Activated CD8-positive, alpha-beta memory T cell treated with anti-CD3 and anti-CD28 coated beads for 48 hours (primary cell): ENCODE measurements at regions not wholly inside any gene's neighbourhood (a gene's known extent, or its start where the extent isn't known, plus 50 kb on each side); places are given as distances from the start of the nearest gene placed in this dataset.

Experiments used
- DNase-seq, 3 experiments: peaks; one replicate each; pipeline ENCODE4 v3.0.0-alpha.2; 2020; ENCODE audit warnings: low read depth in 2 of 3, low spot score in 2 of 3

DNA sequence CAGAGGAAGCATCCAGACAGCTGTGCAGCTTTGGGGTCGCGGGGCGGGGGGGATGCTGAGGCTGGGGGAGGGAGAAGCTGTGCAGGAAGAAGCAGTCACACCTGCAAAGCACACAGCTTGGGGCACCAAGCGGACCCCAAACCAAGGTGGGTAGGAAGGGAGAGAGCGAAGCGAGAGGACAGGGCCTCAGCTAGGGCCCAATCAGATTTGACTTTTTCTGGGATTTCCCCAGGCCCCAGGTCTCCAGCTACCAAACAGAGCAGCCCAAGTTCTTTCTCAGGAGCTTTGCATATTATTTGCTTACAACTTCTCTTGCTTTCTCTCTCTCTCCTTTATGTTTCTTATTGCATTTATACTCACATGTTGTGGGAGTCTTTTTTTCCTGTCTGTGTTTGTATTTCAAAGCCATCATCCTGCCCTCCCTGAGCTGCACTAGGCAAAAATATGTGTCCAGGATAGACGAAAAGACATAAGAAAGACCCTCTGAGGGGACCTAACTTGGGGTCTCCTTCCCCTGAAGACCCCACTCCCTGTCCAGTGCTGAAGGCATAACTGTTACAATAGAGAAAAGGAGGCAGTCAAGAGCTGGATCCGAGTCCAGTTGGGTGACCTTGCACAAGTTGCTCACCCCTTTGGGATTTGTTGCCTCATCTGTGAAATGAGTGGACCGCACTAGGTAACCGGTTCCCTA is 50.6 kb upstream of the SMNDC1 start:
- DNase-seq = no peak

DNA sequence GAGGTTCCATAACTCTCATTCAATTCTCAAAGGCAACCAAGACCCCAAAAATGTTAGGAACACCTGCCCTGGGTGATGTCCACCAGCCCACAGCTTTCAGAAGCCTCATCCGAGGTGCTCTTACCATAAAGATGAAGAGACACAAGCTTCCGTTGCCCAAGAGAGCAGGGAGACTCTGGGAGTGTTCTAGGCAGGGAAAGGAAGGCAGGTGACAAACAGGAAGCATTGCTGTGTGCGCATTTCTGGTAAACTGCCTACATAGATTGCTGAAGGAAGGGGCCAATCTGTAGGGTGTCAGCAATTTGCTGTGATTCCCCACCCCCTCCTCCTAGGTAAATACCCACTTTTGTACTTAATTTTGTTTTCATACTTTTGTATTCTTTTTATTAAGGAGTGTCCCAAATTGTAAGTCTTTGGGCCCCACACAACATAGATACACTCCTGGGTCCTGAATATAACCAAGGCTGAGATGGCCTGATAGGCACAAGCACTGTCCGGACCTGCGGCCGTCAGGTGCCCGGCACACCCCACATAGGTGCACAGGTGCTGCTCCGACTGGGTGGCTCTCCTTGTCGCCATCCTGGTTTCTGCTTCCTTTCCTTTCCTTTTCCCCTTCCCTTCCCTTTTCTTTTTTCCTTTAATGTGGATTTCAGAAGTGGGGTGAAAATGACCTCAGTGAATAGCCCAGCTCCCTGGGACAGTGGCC is 51.4 kb upstream of the SMNDC1 start:
- DNase-seq = no peak

DNA sequence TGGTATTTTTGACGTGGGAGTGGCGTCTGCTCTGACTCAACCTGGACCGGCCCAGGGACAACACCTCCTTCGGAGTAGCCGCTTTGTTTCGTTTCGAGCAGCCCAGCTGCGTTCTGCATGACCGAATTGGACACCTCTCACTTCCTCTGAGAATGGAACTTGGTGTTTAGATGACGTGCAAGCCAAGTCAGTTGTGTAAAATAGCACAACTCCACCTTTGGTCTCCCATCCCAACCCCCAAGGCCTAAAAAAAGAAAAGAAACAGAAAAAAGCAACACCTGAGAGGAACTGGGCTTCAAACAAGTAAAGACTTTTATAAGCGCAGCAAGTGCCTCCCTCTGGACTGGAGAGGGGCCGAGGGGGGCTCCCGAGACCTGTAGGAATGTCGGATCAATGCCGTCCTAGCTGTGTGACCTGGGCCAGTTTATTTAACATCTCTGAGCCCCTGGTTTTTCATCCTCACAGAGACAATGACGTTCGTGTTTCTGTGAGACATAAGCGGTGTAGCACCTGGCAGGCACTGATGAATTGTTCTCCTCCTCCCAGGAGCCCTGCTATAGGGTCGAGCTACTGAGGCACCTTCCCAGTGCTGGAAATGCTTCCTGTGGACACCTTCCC is 52.0 kb upstream of the SMNDC1 start:
- no peak for DNase-seq

DNA sequence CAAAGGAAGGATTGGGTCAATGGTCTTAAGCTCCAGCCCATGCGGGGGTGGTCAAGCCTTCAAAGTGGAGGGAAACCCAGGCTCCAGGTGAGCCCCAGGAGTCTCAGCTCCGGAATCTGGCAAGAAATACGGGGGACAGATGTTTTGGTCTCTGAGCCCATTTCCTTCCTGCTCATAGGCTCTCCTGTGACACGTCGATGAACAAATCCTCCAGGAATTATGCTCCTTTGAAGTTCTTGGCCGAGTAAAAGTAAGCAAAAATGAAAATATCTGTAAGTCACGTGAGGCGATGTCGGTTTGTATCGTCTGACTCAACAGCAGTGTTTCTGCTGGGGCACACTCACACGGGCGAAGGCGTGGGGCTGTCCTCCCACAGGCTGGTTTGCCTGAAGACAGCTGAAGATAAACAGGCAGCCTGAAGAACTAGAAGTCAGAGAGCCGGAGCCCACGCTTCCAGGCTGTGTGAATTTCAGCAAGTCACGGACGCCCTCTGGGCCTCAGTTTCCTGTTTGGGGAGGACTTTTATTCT is 52.6 kb upstream of the SMNDC1 start:
- no peak for DNase-seq

DNA sequence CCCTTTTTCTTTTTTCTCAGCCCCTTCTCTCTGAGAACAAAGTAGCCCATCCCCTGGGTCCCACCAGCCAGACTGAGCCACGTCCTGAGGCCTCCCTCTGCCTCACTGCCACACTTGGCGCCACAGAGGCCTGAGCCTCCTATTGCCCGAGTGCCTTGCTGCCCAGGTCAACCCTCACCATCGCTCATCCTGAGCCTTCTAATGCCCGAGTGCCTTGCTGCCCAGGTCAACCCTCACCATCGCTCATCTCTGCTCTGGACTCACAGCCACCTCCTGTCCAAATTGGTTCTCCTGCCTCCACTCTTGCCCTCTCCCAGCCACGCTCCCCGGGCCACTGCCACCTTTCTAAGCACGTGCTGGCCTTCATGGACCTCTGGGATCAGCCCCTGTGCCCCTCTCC is 53.2 kb upstream of the SMNDC1 start:
- no peak for DNase-seq

DNA sequence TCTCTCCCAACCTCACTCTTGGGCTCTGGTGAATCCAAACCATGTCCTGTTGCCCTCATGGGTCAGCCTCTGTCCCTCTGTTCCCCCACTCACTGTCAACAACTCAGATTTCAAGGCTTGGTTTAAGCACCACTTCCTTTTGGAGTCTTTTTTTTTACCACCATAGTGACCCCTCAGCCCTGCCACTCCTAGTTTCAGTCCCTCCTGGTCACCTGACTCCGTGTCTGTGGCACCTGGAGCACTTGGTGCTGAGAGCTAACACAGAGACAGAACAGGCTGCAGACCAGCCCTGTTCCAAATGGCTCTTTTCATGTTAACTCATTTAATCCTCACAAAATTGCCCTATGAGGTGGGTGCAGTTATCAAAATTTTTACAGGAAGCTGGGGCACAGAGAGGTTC is 53.6 kb upstream of the SMNDC1 start:
- no peak for DNase-seq

DNA sequence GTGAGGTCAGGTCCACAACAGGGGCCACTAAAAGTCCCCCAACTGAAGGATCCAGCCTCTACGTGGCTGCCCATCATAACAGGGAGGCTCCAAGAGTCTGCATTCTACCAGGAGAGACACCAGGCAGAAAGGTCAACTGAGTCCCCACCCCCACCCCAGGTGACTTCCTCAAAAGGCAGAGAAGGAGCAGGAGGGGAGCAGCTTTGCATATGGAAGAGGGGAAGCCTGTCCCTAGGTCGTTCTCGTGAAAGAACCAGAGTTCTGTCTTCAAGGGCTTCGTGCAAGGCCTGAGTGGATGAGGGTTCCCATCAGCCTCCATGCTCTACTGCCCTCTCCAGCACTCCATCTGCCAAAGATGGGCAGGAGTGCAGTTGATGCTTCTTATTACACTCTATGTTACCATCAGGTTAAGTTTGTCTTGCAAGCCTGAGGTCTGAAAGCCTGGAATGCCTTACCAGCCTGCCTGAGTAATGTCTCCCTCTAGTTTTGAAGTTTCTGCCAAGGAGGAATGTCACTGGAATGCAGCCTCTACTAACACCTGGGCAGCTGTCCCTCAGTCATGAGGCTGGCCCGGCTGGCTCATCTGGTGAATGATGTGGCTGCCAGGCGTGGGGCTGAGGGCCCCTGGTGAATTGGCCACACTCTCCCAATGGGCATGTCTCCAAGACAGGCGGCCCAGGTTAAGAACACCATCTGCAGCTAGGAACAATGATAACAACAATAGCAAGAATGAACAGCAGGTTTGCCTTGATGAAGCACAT is 54.3 kb upstream of the SMNDC1 start:
- no peak for DNase-seq

DNA sequence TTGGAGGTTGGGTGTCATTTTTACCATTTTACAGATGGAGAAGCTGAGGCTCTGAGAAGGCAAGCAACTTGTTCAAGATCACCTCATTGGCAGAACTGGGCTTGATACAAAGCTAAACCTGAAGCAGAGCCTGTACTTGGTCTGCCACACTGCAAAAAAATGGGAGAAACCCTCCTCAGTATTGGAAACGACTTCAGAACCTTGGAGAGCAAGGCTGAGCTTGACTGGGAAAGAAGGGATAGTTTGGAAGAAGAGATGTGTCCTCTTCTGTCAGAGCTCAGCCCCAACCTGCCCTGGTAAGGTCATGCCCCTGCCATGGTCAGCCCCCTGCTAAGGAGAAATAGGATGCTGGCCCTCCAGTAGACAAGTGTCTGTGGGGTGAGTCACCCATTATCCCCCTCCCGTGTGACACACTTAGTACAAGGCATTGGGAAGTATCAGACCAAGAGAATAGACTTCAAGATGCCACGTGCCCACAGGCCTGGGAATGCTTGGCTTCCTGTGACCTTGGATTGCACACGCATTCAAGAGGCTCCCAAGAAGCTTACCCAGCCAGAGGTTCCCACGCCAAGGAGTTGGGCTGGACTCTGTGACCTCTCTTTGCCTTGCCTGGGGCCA is 56.2 kb upstream of the SMNDC1 start:
- DNase-seq = no peak

DNA sequence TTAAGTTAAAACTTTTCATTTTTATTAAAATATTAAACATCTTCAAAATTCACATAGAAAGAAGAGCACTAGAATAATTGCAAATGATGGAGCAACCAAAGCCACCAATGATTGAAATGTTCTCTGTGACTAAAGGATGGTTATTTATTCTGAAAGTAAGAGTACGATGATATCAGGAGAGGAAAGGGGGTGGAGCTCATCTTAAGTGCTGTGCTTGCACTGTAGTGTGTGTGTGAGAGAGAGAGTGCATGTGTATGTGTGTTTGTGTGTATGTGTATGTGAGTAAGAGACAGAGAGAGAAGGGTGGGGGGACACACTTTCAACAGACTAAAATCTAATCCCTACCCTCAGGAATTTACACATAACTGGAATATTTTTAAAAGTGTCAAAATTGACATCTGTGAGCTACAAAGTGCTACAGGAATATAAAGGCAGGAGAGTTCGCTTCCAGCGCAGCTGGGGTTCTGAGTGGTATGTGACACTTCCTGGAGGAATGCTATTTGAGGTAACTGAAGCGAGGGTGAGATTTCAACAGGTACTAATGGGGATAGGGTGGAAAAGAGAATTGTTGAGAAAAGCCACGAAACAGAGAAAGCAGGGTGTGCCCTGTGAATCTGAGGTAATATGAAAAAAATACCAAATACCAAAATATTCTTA is 57.2 kb upstream of the SMNDC1 start:
- no peak for DNase-seq

DNA sequence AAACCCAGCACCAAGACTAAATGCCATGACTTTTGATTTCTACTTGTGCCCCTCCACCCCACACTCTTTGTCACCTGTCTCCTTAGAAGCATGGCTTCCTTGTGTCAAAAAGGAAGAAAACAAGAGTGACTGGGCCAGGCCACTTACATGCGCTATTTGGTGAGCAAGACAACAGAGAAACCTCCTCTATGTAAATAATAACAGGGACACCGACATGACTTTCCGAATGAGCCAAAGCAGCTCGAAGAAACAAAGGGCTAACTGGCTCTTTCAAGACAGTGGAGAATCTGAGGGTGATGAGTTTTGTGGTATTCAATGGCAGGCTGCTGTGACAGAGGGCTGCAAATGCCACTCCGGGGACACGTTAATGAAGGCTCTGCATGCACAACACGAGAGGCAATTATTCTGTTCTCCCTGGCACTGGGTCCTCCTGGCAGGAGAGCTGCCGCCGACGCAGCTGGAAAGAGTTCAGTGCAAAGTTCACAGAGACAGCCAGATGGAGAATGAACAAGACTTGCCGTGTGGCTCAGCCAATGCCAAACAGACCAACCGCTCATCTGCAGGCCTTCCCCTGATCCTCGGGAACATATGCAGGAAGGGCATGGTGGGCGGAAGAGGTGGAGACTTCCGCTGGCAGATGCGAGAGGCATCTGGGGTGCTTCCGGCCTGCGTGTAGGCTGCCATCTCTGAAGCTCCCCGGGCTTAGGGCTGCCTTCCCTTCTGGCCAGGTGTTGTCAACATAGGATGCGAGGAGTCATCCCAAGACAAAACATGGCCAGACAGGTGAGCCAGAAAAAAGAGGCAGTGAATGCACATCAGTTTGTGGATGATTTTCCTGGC is 59.1 kb upstream of the SMNDC1 start:
- DNase-seq = no peak

DNA sequence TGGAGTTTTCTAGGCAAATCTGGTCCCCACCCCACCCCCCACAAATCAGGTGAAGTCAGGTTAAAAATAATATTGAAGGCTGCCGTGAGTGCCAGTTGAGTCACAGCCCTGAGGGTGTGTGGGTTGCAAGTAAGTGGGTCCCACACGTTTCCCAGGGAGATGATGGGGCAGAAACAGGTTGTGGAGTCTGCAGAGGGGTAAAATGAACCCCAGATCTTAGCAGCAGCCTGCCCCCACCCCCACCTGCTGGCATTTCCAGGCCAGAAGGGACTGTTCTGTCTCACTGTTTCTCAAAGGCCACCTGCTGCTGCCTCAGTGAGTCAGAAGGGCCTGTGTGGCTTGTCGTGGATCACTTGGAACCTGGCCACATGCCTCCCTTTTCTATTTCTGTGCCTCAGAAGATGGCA is 59.8 kb upstream of the SMNDC1 start:
- DNase-seq = no peak

DNA sequence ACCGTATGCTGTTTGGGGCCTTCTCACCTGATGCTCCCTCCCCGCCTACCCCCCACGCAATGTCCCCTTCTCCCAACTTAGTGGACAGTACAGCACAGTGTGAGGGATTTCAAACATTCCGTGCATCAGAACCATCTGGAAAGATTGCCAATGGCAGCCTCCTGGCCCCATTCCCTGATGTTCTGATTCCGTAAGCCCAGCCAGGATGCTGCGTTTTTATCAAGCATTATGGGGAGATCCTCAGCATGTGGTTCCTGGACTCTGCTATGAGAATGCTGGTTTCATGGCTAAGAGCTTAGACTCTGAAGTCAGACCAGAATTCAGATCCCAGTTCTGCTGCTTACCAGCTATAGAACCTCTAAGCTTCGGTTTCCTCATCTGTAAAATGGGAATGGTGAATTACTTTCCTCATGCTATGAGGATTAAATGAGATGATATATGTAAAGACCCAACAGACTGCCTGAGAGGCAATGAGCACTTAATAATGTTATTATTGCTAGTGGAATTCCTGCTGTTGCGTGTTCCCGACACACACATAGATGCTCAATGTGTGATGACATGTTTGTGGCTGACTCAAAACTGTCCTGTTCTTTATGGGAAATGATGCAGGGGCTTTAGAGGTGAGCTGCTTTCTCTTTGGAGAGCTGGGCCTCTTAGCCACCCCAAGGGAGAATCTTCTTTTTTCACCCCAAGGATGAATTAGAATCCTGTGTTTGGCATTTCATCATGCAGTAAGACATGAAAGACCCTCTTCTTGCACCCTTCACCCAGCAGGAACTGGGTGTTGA is 60.8 kb upstream of the SMNDC1 start:
- DNase-seq = no peak

DNA sequence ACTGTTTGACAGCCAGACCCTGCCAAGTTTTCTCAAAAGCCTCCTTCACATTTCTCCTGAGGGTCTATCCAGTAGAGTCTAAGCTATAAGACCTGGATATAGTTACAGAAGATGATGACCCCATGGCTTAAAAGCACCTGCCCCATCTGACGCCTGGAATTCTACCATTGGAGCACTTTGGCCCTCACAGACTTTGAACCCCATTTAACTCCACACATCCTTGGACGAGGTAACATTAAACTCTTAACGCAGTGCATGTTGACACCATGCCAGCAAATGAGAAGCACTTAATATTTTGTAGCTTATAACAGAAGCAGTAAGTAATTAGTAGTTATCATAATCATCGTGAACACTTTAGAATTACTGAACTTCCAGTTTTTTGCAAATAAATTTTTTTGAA is 61.9 kb upstream of the SMNDC1 start:
- no peak for DNase-seq

DNA sequence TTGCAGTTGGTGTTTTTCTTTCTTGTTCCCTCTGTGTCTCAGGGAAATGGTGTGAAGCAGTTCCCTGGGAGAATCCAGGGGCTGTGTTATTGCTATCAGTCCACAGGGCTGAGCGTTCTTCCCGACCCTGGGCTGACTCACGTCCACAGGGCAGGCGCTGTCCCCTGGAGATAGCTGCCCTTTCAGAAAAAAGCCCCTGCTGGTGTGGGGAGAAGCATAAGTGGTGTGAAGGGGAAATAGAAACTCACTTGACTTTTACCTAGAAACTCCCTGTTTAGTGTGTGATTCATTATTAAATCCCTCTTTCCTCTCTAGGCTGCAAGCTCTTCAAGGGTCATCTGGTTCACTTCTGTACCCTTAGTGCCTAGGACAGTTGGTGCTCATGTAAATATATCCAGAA is 63.3 kb upstream of the SMNDC1 start:
- no peak for DNase-seq

DNA sequence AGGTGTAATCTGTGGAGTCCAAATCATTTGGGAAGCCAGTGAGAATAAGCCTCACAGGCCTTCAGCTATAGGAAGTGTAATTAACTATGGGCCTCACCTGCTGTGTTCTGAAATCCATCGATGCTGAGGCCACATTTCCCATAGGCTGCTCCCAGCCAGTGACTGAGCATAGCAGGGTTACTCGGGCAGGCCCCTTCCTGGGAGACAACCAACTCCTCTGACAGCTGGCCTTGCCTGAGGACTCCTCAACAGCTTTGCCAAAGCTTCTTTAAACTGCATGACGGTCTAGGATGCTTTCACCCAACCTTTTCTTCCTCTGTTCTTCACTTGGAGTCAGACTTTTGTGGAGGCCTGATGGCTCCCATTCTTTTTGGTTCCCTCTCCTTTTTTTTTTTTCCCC is 63.8 kb upstream of the SMNDC1 start:
- no peak for DNase-seq

DNA sequence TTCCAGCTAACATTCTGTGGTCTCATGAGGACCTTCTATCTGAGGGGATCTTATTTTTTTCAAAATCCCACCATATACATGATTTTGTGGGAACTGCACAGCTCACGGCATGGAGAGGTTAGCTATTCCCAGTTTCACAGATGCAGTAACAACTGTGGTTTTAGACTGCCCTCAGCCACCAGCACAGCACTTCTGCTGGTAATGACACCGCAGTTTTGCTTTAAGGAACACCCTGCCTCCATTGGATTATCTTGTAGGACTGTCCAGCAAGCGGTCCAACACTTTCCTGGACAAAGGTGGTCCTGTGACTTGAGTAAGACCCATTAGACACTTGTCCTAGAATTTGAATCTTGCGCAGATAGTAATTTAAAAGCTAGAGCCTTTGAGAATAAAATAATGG is 65.3 kb upstream of the SMNDC1 start:
- DNase-seq = no peak

DNA sequence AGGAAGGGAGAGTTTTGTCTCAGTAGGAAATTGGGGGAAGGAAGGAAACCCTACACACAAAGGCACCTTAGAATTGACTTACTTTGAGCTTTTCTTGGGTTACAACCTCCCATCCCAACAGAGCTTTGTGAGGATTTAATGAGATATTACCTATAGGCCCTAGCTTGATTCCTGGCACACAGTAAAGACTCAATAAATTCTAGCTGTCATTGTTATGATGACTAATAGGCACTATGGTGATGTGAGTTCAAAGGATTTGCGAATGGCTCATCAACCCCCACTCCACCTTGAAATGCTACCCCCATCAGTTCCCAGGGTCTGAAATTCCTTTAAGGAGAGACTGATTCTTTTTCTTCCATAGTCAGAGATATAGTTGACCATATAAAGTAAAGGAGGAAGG is 67.9 kb upstream of the SMNDC1 start:
- no peak for DNase-seq

DNA sequence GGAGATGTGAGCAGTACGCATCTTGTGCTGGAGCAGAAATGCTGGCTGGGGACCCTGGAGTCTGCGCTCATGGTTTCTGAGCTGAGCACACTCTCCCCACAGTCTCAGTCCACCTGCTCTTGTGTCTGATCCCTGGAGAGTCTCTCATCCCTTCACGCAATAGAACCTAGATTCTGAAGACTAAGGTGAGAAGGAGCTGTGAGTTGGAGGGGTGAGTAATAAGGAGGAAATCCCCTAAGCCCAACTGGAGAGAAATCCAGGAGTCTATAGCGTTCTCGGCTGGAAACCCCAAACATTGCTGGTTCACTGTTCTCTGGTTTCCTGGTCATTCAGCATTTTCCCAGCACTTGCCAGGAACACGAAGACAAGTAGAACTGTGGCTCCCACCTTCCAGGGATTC is 68.3 kb upstream of the SMNDC1 start:
- DNase-seq = no peak
